GM12878 (cell line): ENCODE measurements at regions not wholly inside any gene's neighbourhood (a gene's known extent, or its start where the extent isn't known, plus 50 kb on each side); places are given as distances from the start of the nearest gene placed in this dataset.

Experiments
- ATF3 ChIP-seq: IDR thresholded peaks from 2 replicates; pipeline ENCODE4 v1.6.1; 2011; ENCODE audit warnings: low read depth, mild to moderate bottlenecking, low read length, moderate library complexity, borderline replicate concordance; ENCODE audit errors: extremely low read depth
- BCL3 ChIP-seq: IDR thresholded peaks from 2 replicates; pipeline ENCODE4 v1.6.1; 2011; ENCODE audit warnings: borderline replicate concordance, low read depth, mild to moderate bottlenecking, moderate library complexity, low read length; ENCODE audit not compliant: insufficient read depth, poor library complexity, severe bottlenecking
- BMI1 ChIP-seq: fragments of 450-650 bp; IDR thresholded peaks from 2 replicates; pipeline ENCODE4 v1.6.1; 2016; ENCODE audit warnings: mild to moderate bottlenecking, moderate library complexity, borderline replicate concordance
- CHD1 ChIP-seq: IDR thresholded peaks from 2 replicates; pipeline ENCODE4 v1.6.1; 2012; ENCODE audit warnings: low read depth, low read length, improper control_type of control experiment
- EED ChIP-seq: sonication (generic); IDR thresholded peaks from 2 replicates; pipeline ENCODE4 v1.6.1; 2016; ENCODE audit warnings: antibody characterized with exemption, low read depth
- HDAC6 ChIP-seq: fragments of 200-600 bp; sonication (generic); IDR thresholded peaks from one replicate; pipeline ENCODE4 v1.8.0; 2017; ENCODE audit warnings: antibody characterized with exemption; ENCODE audit not compliant: unreplicated experiment
- IKZF2 ChIP-seq, 2 experiments: fragments of 450-650 bp; IDR thresholded peaks; 2 replicates each; pipeline ENCODE4 v1.6.1; 2017; ENCODE audit warnings: mild to moderate bottlenecking in 2 of 2, moderate library complexity in 2 of 2
- LARP7 ChIP-seq: fragments of 450-650 bp; IDR thresholded peaks from 2 replicates; pipeline ENCODE4 v1.6.1; 2017; ENCODE audit warnings: mild to moderate bottlenecking
- NR2F1 ChIP-seq: fragments of 450-650 bp; conservative IDR thresholded peaks from 2 replicates; pipeline ENCODE4 v1.6.1; 2017; ENCODE audit warnings: mild to moderate bottlenecking
- NRF1 ChIP-seq: conservative IDR thresholded peaks from 2 replicates; pipeline ENCODE4 v1.6.1; 2011; ENCODE audit warnings: mild to moderate bottlenecking, low read depth, low read length, improper control_type of control experiment
- RFX5 ChIP-seq: IDR thresholded peaks from 2 replicates; pipeline ENCODE4 v1.6.1; 2011; ENCODE audit warnings: low read depth, low read length, improper control_type of control experiment
- SKIL ChIP-seq: fragments of 450-650 bp; IDR thresholded peaks from 2 replicates; pipeline ENCODE4 v1.6.1; 2017; ENCODE audit warnings: mild to moderate bottlenecking, low read depth, inconsistent platforms; ENCODE audit not compliant: poor library complexity, severe bottlenecking
- USF1 ChIP-seq: IDR thresholded peaks from 2 replicates; pipeline ENCODE4 v1.6.1; 2011; ENCODE audit warnings: borderline replicate concordance, low read depth, mild to moderate bottlenecking, moderate library complexity, mixed read lengths, low read length; ENCODE audit not compliant: insufficient read depth; ENCODE audit errors: extremely low read length
- ZNF687 ChIP-seq: fragments of 450-650 bp; IDR thresholded peaks from 2 replicates; pipeline ENCODE4 v1.6.1; 2017; ENCODE audit warnings: mild to moderate bottlenecking, moderate library complexity
- TF ChIP-seq, protein P1 (sequence below): IDR thresholded peaks from 2 replicates; pipeline ENCODE4 v1.6.1; 2012; ENCODE audit warnings: mild to moderate bottlenecking, low read depth, low read length
- TF ChIP-seq, protein P2 (sequence below): IDR thresholded peaks from 2 replicates; pipeline ENCODE4 v1.6.1; 2012; ENCODE audit warnings: low read depth, low read length, improper control_type of control experiment

- TF ChIP-seq USF1 = no peak
- TF ChIP-seq BCL3 = no peak
- peak; percentile 89 to 94 for TF ChIP-seq IKZF2 (IDR thresholded peaks at IDR 0.05)
- TF ChIP-seq NR2F1 = 0 out of 2 replicates have a peak, but pooled peaks have one; percentile 42
- no peak for TF ChIP-seq EED
- TF ChIP-seq BMI1 = peak; percentile 44; the same call in 1 of the 2 replicates
- TF ChIP-seq HDAC6 = no peak
- no peak for TF ChIP-seq CHD1
- TF ChIP-seq, protein P1, sequence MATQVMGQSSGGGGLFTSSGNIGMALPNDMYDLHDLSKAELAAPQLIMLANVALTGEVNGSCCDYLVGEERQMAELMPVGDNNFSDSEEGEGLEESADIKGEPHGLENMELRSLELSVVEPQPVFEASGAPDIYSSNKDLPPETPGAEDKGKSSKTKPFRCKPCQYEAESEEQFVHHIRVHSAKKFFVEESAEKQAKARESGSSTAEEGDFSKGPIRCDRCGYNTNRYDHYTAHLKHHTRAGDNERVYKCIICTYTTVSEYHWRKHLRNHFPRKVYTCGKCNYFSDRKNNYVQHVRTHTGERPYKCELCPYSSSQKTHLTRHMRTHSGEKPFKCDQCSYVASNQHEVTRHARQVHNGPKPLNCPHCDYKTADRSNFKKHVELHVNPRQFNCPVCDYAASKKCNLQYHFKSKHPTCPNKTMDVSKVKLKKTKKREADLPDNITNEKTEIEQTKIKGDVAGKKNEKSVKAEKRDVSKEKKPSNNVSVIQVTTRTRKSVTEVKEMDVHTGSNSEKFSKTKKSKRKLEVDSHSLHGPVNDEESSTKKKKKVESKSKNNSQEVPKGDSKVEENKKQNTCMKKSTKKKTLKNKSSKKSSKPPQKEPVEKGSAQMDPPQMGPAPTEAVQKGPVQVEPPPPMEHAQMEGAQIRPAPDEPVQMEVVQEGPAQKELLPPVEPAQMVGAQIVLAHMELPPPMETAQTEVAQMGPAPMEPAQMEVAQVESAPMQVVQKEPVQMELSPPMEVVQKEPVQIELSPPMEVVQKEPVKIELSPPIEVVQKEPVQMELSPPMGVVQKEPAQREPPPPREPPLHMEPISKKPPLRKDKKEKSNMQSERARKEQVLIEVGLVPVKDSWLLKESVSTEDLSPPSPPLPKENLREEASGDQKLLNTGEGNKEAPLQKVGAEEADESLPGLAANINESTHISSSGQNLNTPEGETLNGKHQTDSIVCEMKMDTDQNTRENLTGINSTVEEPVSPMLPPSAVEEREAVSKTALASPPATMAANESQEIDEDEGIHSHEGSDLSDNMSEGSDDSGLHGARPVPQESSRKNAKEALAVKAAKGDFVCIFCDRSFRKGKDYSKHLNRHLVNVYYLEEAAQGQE = no peak
- TF ChIP-seq ZNF687 = no peak
- TF ChIP-seq RFX5 = no peak
- no peak for TF ChIP-seq NRF1
- TF ChIP-seq LARP7 = no peak
- TF ChIP-seq, protein P2, sequence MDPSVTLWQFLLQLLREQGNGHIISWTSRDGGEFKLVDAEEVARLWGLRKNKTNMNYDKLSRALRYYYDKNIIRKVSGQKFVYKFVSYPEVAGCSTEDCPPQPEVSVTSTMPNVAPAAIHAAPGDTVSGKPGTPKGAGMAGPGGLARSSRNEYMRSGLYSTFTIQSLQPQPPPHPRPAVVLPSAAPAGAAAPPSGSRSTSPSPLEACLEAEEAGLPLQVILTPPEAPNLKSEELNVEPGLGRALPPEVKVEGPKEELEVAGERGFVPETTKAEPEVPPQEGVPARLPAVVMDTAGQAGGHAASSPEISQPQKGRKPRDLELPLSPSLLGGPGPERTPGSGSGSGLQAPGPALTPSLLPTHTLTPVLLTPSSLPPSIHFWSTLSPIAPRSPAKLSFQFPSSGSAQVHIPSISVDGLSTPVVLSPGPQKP = no peak
- peak; percentile 78 for TF ChIP-seq SKIL
- no peak for TF ChIP-seq ATF3
These were observed 581.2 kb downstream of the PYDC2 start (continued) for GRCh38 chr3:192042116-192042515.
